ENCODE measurements at regions not wholly inside any gene's neighbourhood (a gene's known extent, or its start where the extent isn't known, plus 50 kb on each side); places are given as distances from the start of the nearest gene placed in this dataset.

DNA sequence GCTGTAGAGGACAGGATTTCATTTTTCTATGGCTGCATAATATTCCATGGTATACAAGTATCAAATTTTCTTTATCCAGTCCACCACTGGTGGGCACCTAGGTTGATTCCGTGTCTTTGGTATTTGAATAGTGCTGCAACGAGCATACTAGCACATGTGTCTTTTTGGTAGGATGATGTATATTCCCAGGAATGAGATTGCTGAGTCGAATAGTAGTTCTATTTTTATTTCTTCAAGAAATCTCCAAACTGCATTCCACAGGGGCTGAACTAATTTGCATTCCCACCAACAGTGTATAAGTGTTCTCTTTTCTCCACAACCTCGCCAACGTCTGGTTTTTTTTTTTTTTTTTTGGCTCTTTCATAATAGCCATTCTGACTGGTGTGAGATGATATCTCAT is 550.0 kb downstream of the REEP3 start:
- H3K9ac ChIP-seq (ENCODE audit: low read length in 5 of 5), result no peak overlapping the region
- no peaks in the 10 kb centered on the region for H3K36me3 ChIP-seq (ENCODE audit: control insufficient read depth in 5 of 5, insufficient read depth in 5 of 5, low read length in 5 of 5)
- no peak overlapping the region for H3K4me3 ChIP-seq (ENCODE audit: low read depth in 1 of 5, low read length in 5 of 5)
- H3K27me3 ChIP-seq (ENCODE audit: control insufficient read depth in 5 of 5, insufficient read depth in 4 of 5, low read length in 5 of 5), result peaks cover 0 to 2% (median 0%) of the 10 kb centered on the region in 5 donors
- no peak overlapping the region for H3K27ac ChIP-seq (ENCODE audit: low read depth, low read length)
- peaks cover 0 to 4% (median 0%) of the 10 kb centered on the region in 5 donors for H3K4me1 ChIP-seq (ENCODE audit: control insufficient read depth in 5 of 5, insufficient read depth in 5 of 5, low read length in 5 of 5)
- no peaks in the 10 kb centered on the region for H3K9me3 ChIP-seq (ENCODE audit: control insufficient read depth in 5 of 5, low read length in 5 of 5)

DNA sequence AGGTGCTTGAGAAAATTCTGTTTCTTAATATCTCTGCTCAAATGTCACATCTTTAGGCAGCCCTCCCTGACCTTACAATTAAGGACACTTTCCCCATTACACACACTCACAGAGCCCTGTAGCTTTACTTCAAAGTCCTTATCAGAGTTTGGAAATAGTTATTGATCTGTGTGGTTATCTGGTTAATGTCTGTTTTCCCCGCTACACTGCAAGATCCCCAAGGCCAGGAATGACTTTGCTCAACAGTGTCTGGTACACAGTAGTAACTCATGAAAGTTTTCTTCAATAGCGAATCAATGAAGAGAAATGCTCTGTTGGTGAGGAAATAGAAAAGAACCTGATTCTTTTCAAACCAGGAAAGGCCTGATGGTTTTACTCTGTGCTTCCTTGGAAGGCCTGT is 554.4 kb downstream of the REEP3 start:
- no peaks in the 10 kb centered on the region for H3K36me3 ChIP-seq (ENCODE audit: control insufficient read depth in 5 of 5, insufficient read depth in 5 of 5, low read length in 5 of 5)
- H3K9ac ChIP-seq (ENCODE audit: low read length in 5 of 5), result no peak overlapping the region
- no peaks in the 10 kb centered on the region for H3K4me1 ChIP-seq (ENCODE audit: control insufficient read depth in 5 of 5, insufficient read depth in 5 of 5, low read length in 5 of 5)
- no peaks in the 10 kb centered on the region for H3K9me3 ChIP-seq (ENCODE audit: control insufficient read depth in 5 of 5, low read length in 5 of 5)
- no peak overlapping the region for H3K4me3 ChIP-seq (ENCODE audit: low read depth in 1 of 5, low read length in 5 of 5)
- no peak overlapping the region for H3K27ac ChIP-seq (ENCODE audit: low read depth, low read length)
- H3K27me3 ChIP-seq (ENCODE audit: control insufficient read depth in 5 of 5, insufficient read depth in 4 of 5, low read length in 5 of 5), result no peaks in the 10 kb centered on the region

DNA sequence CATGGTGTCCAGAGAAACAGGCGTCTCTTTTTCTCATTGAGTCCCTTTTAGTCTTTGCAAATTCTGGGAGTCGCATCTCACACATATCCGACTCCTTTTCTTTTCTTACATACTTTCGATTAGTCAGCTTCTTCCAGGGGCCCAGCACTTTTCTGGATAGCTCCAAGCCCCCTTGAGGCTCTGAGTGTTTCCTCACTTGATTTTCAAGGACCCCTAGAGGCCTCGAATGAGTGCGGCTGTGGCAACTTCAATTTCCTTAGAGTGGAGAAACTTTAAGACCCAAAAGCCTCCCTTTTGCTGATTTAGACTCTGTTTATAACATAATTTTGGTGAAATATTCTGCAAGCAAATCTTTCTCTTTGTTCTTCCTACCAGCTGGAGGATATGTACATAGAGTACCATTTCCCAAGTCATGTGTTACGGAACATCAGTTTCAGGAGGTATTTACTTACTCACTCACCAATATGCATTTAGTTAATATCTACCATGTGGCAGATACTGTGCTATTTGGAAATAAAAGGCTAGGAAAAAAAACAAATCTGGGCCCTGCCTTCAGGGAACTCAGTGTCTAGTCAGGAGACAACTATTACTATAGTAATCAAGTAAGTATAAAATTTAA is 555.2 kb downstream of the REEP3 start:
- Histone ChIP-seq H3K4me1 (ENCODE audit: control insufficient read depth in 5 of 5, insufficient read depth in 5 of 5, low read length in 5 of 5) (no peaks in the 10 kb centered on the region), H3K4me3 (ENCODE audit: low read depth in 1 of 5, low read length in 5 of 5) (no peak overlapping the region)

GRCh38 chr10:64079341-64079740 is 558.1 kb downstream of the REEP3 start:
- H3K36me3 ChIP-seq (ENCODE audit: control insufficient read depth in 5 of 5, insufficient read depth in 5 of 5, low read length in 5 of 5), result no peaks in the 10 kb centered on the region
- no peaks in the 10 kb centered on the region for H3K9me3 ChIP-seq (ENCODE audit: control insufficient read depth in 5 of 5, low read length in 5 of 5)
- H3K4me1 ChIP-seq (ENCODE audit: control insufficient read depth in 5 of 5, insufficient read depth in 5 of 5, low read length in 5 of 5), result no peaks in the 10 kb centered on the region
- no peak overlapping the region for H3K27ac ChIP-seq (ENCODE audit: low read depth, low read length)
- H3K9ac ChIP-seq (ENCODE audit: low read length in 5 of 5), result no peak overlapping the region
- H3K4me3 ChIP-seq (ENCODE audit: low read depth in 1 of 5, low read length in 5 of 5), result no peak overlapping the region
- no peaks in the 10 kb centered on the region for H3K27me3 ChIP-seq (ENCODE audit: control insufficient read depth in 5 of 5, insufficient read depth in 4 of 5, low read length in 5 of 5)

More for the DNA sequence above, 555.2 kb downstream of the REEP3 start:
- Histone ChIP-seq H3K36me3 (ENCODE audit: control insufficient read depth in 5 of 5, insufficient read depth in 5 of 5, low read length in 5 of 5) (no peaks in the 10 kb centered on the region), H3K27ac (ENCODE audit: low read depth, low read length) (no peak overlapping the region), H3K9me3 (ENCODE audit: control insufficient read depth in 5 of 5, low read length in 5 of 5) (no peaks in the 10 kb centered on the region), H3K9ac (ENCODE audit: low read length in 5 of 5) (no peak overlapping the region), H3K27me3 (ENCODE audit: control insufficient read depth in 5 of 5, insufficient read depth in 4 of 5, low read length in 5 of 5) (no peaks in the 10 kb centered on the region)

- Histone ChIP-seq H3K27ac (ENCODE audit: low read depth, low read length) (no peak overlapping the region), H3K27me3 (ENCODE audit: control insufficient read depth in 5 of 5, insufficient read depth in 4 of 5, low read length in 5 of 5) (no peaks in the 10 kb centered on the region), H3K4me3 (ENCODE audit: low read depth in 1 of 5, low read length in 5 of 5) (no peak overlapping the region)
Observed at GRCh38 chr10:64080071-64080470, 558.9 kb downstream of the REEP3 start.

GRCh38 chr10:64081947-64082482 is 560.8 kb downstream of the REEP3 start:
- no peaks in the 10 kb centered on the region for H3K27me3 ChIP-seq (ENCODE audit: control insufficient read depth in 5 of 5, insufficient read depth in 4 of 5, low read length in 5 of 5)
- H3K4me3 ChIP-seq (ENCODE audit: low read depth in 1 of 5, low read length in 5 of 5), result no peak overlapping the region
- H3K9me3 ChIP-seq (ENCODE audit: control insufficient read depth in 5 of 5, low read length in 5 of 5), result no peaks in the 10 kb centered on the region
- no peak overlapping the region for H3K9ac ChIP-seq (ENCODE audit: low read length in 5 of 5)
- H3K36me3 ChIP-seq (ENCODE audit: control insufficient read depth in 5 of 5, insufficient read depth in 5 of 5, low read length in 5 of 5), result no peaks in the 10 kb centered on the region
- no peak overlapping the region for H3K27ac ChIP-seq (ENCODE audit: low read depth, low read length)
- H3K4me1 ChIP-seq (ENCODE audit: control insufficient read depth in 5 of 5, insufficient read depth in 5 of 5, low read length in 5 of 5), result no peaks in the 10 kb centered on the region

More at GRCh38 chr10:64080071-64080470, 558.9 kb downstream of the REEP3 start:
- Histone ChIP-seq H3K36me3 (ENCODE audit: control insufficient read depth in 5 of 5, insufficient read depth in 5 of 5, low read length in 5 of 5) (no peaks in the 10 kb centered on the region), H3K4me1 (ENCODE audit: control insufficient read depth in 5 of 5, insufficient read depth in 5 of 5, low read length in 5 of 5) (no peaks in the 10 kb centered on the region), H3K9ac (ENCODE audit: low read length in 5 of 5) (no peak overlapping the region), H3K9me3 (ENCODE audit: control insufficient read depth in 5 of 5, low read length in 5 of 5) (no peaks in the 10 kb centered on the region)

DNA sequence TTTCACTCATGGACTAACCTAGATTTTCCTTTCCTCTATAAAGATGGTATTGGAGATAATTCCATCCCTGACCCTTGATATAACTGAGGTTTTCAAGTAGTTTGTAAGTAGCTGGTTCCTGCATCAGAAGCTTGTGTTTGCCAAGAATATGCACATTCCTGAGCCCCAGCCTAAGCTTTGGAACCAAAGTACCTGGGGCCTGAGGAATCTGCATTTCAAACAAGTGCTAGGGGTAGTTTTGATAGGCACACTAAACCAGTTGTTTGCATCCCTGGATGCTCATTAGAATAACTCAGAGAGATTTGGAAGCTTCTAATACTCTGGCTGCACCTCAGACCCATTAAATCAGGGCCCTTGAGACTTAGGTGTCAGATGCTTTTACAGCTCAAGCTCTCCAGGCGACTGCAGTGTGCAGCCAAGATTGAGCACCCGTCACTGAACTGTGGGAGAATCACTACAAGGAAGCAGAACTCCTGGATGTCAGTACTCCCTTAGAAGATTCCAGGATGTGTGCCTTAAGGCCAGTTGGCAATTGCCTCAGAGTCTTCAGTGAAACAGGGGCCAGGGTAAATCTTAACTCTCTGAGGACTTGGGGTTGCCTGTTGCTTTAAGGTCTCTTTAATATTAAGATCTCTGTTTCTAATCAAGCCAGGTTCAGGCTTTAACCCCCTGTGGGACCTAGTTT is 565.0 kb downstream of the REEP3 start:
- H3K27ac ChIP-seq (ENCODE audit: low read depth, low read length), result no peak overlapping the region
- H3K4me3 ChIP-seq (ENCODE audit: low read depth in 1 of 5, low read length in 5 of 5), result no peak overlapping the region
- no peaks in the 10 kb centered on the region for H3K4me1 ChIP-seq (ENCODE audit: control insufficient read depth in 5 of 5, insufficient read depth in 5 of 5, low read length in 5 of 5)
- no peaks in the 10 kb centered on the region for H3K9me3 ChIP-seq (ENCODE audit: control insufficient read depth in 5 of 5, low read length in 5 of 5)
- H3K36me3 ChIP-seq (ENCODE audit: control insufficient read depth in 5 of 5, insufficient read depth in 5 of 5, low read length in 5 of 5), result no peaks in the 10 kb centered on the region
- H3K9ac ChIP-seq (ENCODE audit: low read length in 5 of 5), result no peak overlapping the region
- no peaks in the 10 kb centered on the region for H3K27me3 ChIP-seq (ENCODE audit: control insufficient read depth in 5 of 5, insufficient read depth in 4 of 5, low read length in 5 of 5)

GRCh38 chr10:64089648-64090047 is 568.4 kb downstream of the REEP3 start:
- Histone ChIP-seq H3K9me3 (ENCODE audit: control insufficient read depth in 5 of 5, low read length in 5 of 5) (no peaks in the 10 kb centered on the region), H3K4me1 (ENCODE audit: control insufficient read depth in 5 of 5, insufficient read depth in 5 of 5, low read length in 5 of 5) (no peaks in the 10 kb centered on the region), H3K27ac (ENCODE audit: low read depth, low read length) (no peak overlapping the region), H3K36me3 (ENCODE audit: control insufficient read depth in 5 of 5, insufficient read depth in 5 of 5, low read length in 5 of 5) (no peaks in the 10 kb centered on the region), H3K9ac (ENCODE audit: low read length in 5 of 5) (no peak overlapping the region), H3K27me3 (ENCODE audit: control insufficient read depth in 5 of 5, insufficient read depth in 4 of 5, low read length in 5 of 5) (no peaks in the 10 kb centered on the region), H3K4me3 (ENCODE audit: low read depth in 1 of 5, low read length in 5 of 5) (no peak overlapping the region)

DNA sequence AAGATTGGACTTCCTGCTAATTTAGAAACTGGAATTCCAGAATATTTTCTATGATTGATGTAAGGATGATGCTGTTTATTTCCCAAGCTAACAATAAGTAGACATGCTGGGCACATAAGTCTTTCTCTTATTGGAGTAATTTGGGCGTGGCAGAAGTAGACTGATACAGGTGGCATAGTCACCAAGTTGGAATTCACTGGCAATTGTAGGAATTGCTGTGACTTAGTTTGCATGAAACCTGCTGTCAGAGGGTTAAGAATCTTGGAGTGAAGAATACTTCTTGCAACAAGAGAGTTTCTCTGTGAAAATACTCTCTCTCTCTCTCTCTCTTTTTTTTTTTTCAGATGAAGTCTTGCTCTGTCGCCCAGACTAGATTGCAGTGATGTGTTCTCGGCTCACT is 569.7 kb downstream of the REEP3 start:
- Histone ChIP-seq H3K4me3 (ENCODE audit: low read depth in 1 of 5, low read length in 5 of 5) (no peak overlapping the region), H3K27ac (ENCODE audit: low read depth, low read length) (no peak overlapping the region), H3K36me3 (ENCODE audit: control insufficient read depth in 5 of 5, insufficient read depth in 5 of 5, low read length in 5 of 5) (no peaks in the 10 kb centered on the region), H3K4me1 (ENCODE audit: control insufficient read depth in 5 of 5, insufficient read depth in 5 of 5, low read length in 5 of 5) (no peaks in the 10 kb centered on the region), H3K27me3 (ENCODE audit: control insufficient read depth in 5 of 5, insufficient read depth in 4 of 5, low read length in 5 of 5) (no peaks in the 10 kb centered on the region), H3K9ac (ENCODE audit: low read length in 5 of 5) (no peak overlapping the region), H3K9me3 (ENCODE audit: control insufficient read depth in 5 of 5, low read length in 5 of 5) (no peaks in the 10 kb centered on the region)

- Histone ChIP-seq H3K4me3 (ENCODE audit: low read depth in 1 of 5, low read length in 5 of 5) (no peak overlapping the region), H3K27ac (ENCODE audit: low read depth, low read length) (no peak overlapping the region), H3K4me1 (ENCODE audit: control insufficient read depth in 5 of 5, insufficient read depth in 5 of 5, low read length in 5 of 5) (no peaks in the 10 kb centered on the region), H3K9me3 (ENCODE audit: control insufficient read depth in 5 of 5, low read length in 5 of 5) (no peaks in the 10 kb centered on the region), H3K27me3 (ENCODE audit: control insufficient read depth in 5 of 5, insufficient read depth in 4 of 5, low read length in 5 of 5) (no peaks in the 10 kb centered on the region), H3K36me3 (ENCODE audit: control insufficient read depth in 5 of 5, insufficient read depth in 5 of 5, low read length in 5 of 5) (no peaks in the 10 kb centered on the region), H3K9ac (ENCODE audit: low read length in 5 of 5) (no peak overlapping the region)
Observed at GRCh38 chr10:64091897-64092296, 570.7 kb downstream of the REEP3 start.
